ENCODE measurements at regions not wholly inside any gene's neighbourhood (a gene's known extent, or its start where the extent isn't known, plus 50 kb on each side); places are given as distances from the start of the nearest gene placed in this dataset.

DNA sequence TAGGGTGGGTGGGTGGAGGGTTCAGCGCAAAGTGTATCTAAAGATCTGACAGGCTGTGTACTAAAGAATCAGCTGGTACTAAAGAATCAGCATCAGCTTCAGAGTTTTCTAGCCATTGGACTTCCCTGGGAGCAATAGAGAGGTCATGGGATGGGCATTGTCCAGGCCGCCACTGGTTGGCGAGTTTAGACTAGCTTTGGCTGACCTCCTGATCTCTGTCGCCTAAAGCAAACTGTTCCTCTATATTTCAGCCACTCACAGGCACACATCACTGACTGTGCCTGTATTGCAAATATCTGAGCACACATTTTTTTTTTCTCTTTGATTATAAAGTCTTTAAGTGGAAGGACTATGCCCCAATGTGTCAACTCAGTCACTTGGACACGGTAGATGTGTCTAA lies 267.8 kb upstream of the SKOR2 start:
- H3K36me3 ChIP-seq, result no peaks in the 10 kb centered on the region
- H3K27me3 ChIP-seq, result no peaks in the 10 kb centered on the region
- H3K27ac ChIP-seq, result no peak overlapping the region
- no peaks in the 10 kb centered on the region for H3K4me1 ChIP-seq
- ATAC-seq (no peak), DNase-seq (no peak)
- no peak for TF ChIP-seq POLR2A (IDR thresholded peaks at IDR 0.05)
- TF ChIP-seq, protein P1, sequence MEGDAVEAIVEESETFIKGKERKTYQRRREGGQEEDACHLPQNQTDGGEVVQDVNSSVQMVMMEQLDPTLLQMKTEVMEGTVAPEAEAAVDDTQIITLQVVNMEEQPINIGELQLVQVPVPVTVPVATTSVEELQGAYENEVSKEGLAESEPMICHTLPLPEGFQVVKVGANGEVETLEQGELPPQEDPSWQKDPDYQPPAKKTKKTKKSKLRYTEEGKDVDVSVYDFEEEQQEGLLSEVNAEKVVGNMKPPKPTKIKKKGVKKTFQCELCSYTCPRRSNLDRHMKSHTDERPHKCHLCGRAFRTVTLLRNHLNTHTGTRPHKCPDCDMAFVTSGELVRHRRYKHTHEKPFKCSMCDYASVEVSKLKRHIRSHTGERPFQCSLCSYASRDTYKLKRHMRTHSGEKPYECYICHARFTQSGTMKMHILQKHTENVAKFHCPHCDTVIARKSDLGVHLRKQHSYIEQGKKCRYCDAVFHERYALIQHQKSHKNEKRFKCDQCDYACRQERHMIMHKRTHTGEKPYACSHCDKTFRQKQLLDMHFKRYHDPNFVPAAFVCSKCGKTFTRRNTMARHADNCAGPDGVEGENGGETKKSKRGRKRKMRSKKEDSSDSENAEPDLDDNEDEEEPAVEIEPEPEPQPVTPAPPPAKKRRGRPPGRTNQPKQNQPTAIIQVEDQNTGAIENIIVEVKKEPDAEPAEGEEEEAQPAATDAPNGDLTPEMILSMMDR (IDR thresholded peaks at IDR 0.05 in 4 of 5, conservative IDR thresholded peaks at IDR 0.05 in 1 of 5), result no peak
- no peaks in the 10 kb centered on the region for H3K9me3 ChIP-seq
- intact Hi-C loops (cut with DNase I; ENCODE audit: low total_unique reads) (no loop called here), in situ Hi-C loops (cut with MboI; ENCODE audit: low sequenced_read_pairs in 4 of 4) (no loop called here)
- H3K4me3 ChIP-seq, result no peak overlapping the region

DNA sequence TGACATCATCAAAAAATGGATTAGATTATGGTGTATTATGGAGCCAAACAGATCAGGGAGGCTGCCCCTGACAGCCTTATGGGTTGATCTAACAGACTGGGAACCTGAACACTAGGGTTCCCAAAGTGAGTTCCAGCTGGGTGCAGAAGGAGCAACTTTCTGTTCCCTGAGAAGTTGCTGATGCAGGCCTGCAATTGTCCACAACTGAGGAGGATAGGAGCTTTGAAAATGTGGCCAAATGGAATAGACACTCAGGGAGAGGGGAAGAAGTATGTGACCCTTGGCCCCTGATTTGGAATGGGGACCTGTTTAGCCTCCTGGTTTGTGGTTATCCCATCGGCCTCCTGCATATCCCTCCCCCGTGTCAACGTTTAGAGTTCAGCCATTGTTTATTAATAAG lies 262.2 kb upstream of the SKOR2 start:
- Histone ChIP-seq H3K27me3 (no peaks in the 10 kb centered on the region), H3K36me3 (no peaks in the 10 kb centered on the region), H3K27ac (no peak overlapping the region), H3K9me3 (no peaks in the 10 kb centered on the region), H3K4me3 (no peak overlapping the region), H3K4me1 (no peaks in the 10 kb centered on the region)
- intact Hi-C loops (cut with DNase I; ENCODE audit: low total_unique reads) (no loop called here), in situ Hi-C loops (cut with MboI; ENCODE audit: low sequenced_read_pairs in 4 of 4) (no loop called here)
- ATAC-seq (no peak), DNase-seq (no peak)
- no peak for TF ChIP-seq POLR2A (IDR thresholded peaks at IDR 0.05)
- TF ChIP-seq, protein P1 (IDR thresholded peaks at IDR 0.05 in 4 of 5, conservative IDR thresholded peaks at IDR 0.05 in 1 of 5), result no peak

DNA sequence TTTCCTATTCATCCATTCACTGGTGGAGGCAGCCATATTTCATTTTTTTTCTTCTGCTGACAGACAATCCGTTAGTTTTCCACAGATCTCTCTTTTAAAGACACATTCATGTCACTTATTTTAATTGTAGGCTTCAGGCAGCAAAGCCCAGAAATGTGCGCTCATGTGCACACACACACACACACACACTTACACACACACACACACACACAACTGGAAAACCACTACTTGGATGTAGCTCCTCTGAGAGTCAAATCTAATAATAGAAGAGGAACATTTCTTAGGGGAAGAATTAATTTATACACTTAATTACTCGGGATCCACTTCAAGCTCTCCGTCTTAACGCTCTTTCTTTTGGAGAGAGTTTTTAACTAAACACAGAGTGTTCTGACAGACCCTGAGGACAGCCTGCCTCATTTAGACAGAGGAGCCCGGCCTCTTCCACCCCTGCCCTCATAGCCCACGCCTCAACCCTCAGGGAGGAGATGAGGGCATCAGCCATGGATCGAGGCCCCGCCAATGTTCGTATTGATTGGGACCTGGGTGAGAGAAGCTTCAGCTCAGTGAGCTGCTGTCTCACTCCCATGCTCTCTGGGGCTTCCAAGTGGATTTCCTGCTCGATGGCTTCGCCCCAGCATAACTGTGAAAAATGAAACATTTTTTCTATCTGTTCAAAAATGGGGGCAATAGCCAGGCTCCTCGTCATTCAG lies 261.4 kb upstream of the SKOR2 start:
- H3K9me3 ChIP-seq, result no peaks in the 10 kb centered on the region
- intact Hi-C loops (cut with DNase I; ENCODE audit: low total_unique reads) (no loop called here), in situ Hi-C loops (cut with MboI; ENCODE audit: low sequenced_read_pairs in 4 of 4) (no loop called here)
- no peaks in the 10 kb centered on the region for H3K36me3 ChIP-seq
- H3K27ac ChIP-seq, result no peak overlapping the region
- H3K4me3 ChIP-seq, result no peak overlapping the region
- DNase-seq (no peak), ATAC-seq (no peak)
- H3K27me3 ChIP-seq, result no peaks in the 10 kb centered on the region
- TF ChIP-seq, protein P1 (IDR thresholded peaks at IDR 0.05 in 4 of 5, conservative IDR thresholded peaks at IDR 0.05 in 1 of 5), result no peak
- TF ChIP-seq POLR2A (IDR thresholded peaks at IDR 0.05), result no peak
- H3K4me1 ChIP-seq, result no peaks in the 10 kb centered on the region

DNA sequence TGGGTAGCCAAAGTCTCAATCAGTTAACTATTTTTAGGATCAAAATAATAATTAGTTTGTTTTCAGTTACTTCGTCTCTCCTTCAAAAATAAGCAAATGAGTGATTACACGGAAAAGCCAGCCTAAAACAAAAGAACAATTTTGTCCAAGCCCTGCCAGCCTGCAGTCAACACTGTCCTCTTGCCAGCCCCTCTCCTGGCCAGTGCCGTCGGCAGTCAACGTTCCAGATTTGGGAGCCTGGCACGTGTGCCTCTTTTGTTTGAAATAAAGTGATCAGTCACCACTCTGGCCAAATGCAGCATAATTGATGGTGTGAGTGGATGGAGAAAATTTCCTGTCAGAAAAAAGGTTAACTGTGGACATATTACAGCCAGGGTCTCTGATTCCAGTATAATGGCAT lies 260.6 kb upstream of the SKOR2 start:
- no peaks in the 10 kb centered on the region for H3K27me3 ChIP-seq
- no peaks in the 10 kb centered on the region for H3K9me3 ChIP-seq
- no peak overlapping the region for H3K4me3 ChIP-seq
- no peaks in the 10 kb centered on the region for H3K4me1 ChIP-seq
- H3K36me3 ChIP-seq, result no peaks in the 10 kb centered on the region
- no peak for ATAC-seq
- DNase-seq, result no peak
- intact Hi-C loops (cut with DNase I; ENCODE audit: low total_unique reads) (no loop called here), in situ Hi-C loops (cut with MboI; ENCODE audit: low sequenced_read_pairs in 4 of 4) (no loop called here)
- no peak overlapping the region for H3K27ac ChIP-seq
- TF ChIP-seq, protein P1 (IDR thresholded peaks at IDR 0.05 in 4 of 5, conservative IDR thresholded peaks at IDR 0.05 in 1 of 5), result no peak
- TF ChIP-seq POLR2A (IDR thresholded peaks at IDR 0.05), result no peak

DNA sequence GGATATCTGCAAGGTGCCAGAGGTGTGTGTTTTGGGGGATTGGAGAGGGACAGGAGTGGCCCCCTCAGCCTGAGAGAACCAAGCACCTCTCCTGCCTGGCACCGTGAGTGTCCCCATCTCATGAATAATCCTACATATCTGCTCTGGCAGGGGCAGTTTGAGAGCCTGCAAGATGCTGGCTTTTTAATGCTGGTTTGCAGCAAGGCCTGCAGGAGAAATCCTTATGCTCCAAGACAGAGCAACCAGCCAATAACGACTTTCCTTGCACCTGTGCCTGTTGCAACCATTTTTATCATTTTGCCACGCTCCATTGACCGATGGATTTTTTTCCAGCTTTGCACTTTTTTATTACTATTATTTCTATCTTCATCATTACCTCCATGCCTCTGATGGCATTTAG lies 259.4 kb upstream of the SKOR2 start:
- Histone ChIP-seq H3K27ac (no peak overlapping the region), H3K27me3 (no peaks in the 10 kb centered on the region), H3K36me3 (no peaks in the 10 kb centered on the region), H3K4me1 (no peaks in the 10 kb centered on the region), H3K9me3 (no peaks in the 10 kb centered on the region), H3K4me3 (no peak overlapping the region)
- no peak for TF ChIP-seq POLR2A (IDR thresholded peaks at IDR 0.05)
- TF ChIP-seq, protein P1 (IDR thresholded peaks at IDR 0.05 in 4 of 5, conservative IDR thresholded peaks at IDR 0.05 in 1 of 5), result no peak
- in situ Hi-C loops (cut with MboI; ENCODE audit: low sequenced_read_pairs in 4 of 4) (no loop called here), intact Hi-C loops (cut with DNase I; ENCODE audit: low total_unique reads) (no loop called here)
- ATAC-seq (no peak), DNase-seq (no peak)

Data from gastrocnemius medialis (tissue), 4 donors.